ENCODE measurements at regions not wholly inside any gene's neighbourhood (a gene's known extent, or its start where the extent isn't known, plus 50 kb on each side); places are given as distances from the start of the nearest gene placed in this dataset.

GRCh38 chr6:156161471-156161870 lies 615.7 kb upstream of the ARID1B start:
- no peak for TF ChIP-seq CTCF (conservative IDR thresholded peaks at IDR 0.05; ENCODE audit: low read depth in 2 of 2)
- TF ChIP-seq POLR2AphosphoS5 (IDR thresholded peaks at IDR 0.05; ENCODE audit: low read depth), result no peak
- no peak for TF ChIP-seq EZH2 (IDR thresholded peaks at IDR 0.05; ENCODE audit: low read depth, unreplicated experiment)
- no peak for TF ChIP-seq EZH2phosphoT487 (IDR thresholded peaks at IDR 0.05; ENCODE audit: unreplicated experiment)
- no peak for TF ChIP-seq REST (IDR thresholded peaks at IDR 0.05; ENCODE audit: unreplicated experiment)

Measured in GM23338 (cell line).